ENCODE measurements at regions not wholly inside any gene's neighbourhood (a gene's known extent, or its start where the extent isn't known, plus 50 kb on each side); places are given as distances from the start of the nearest gene placed in this dataset.

- H3K36me3 ChIP-seq (ENCODE audit: control insufficient read depth in 2 of 2, insufficient read depth in 1 of 2, low read length in 2 of 2), result no peaks in the 10 kb centered on the region
- CTCF ChIA-PET, result no interaction called here
- POLR2A ChIA-PET, result no interaction called here
- H3K27ac ChIP-seq (ENCODE audit: extremely low read depth, low read depth, low read length), result no peak overlapping the region
- no peak overlapping the region for H3K4me3 ChIP-seq (ENCODE audit: low read depth, low read length)
- no peaks in the 10 kb centered on the region for H3K4me1 ChIP-seq (ENCODE audit: control insufficient read depth, insufficient read depth, low read length)
- no peaks in the 10 kb centered on the region for H3K9me3 ChIP-seq (ENCODE audit: control insufficient read depth, insufficient read depth, low read depth, low read length)
- TF ChIP-seq KLF9 (tag by site-specific recombination; IDR thresholded peaks at IDR 0.05; ENCODE audit: low read depth), result no peak
- no peak for TF ChIP-seq ZNF398 (tag by site-specific recombination; IDR thresholded peaks at IDR 0.05)
- TF ChIP-seq ZNF600 (tag by site-specific recombination; IDR thresholded peaks at IDR 0.05), result no peak
- TF ChIP-seq, protein P1, sequence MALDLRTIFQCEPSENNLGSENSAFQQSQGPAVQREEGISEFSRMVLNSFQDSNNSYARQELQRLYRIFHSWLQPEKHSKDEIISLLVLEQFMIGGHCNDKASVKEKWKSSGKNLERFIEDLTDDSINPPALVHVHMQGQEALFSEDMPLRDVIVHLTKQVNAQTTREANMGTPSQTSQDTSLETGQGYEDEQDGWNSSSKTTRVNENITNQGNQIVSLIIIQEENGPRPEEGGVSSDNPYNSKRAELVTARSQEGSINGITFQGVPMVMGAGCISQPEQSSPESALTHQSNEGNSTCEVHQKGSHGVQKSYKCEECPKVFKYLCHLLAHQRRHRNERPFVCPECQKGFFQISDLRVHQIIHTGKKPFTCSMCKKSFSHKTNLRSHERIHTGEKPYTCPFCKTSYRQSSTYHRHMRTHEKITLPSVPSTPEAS (tag by site-specific recombination; IDR thresholded peaks at IDR 0.05), result no peak
- no peak for TF ChIP-seq ZNF544 (tag by site-specific recombination; IDR thresholded peaks at IDR 0.05)
- TF ChIP-seq BCL11B (tag by site-specific recombination; IDR thresholded peaks at IDR 0.05; ENCODE audit: low read depth), result no peak
- TF ChIP-seq ZNF660 (tag by site-specific recombination; IDR thresholded peaks at IDR 0.05), result no peak
Observed at GRCh38 chr7:152949790-152950189, 190.2 kb downstream of the ACTR3B start.

- CTCF ChIA-PET, result interaction anchor here (0.6 kb wide), 1 partner anchor 21 kb away, joined by 4 read pairs; no protein-coding TSS in a partner anchor
- no peaks in the 10 kb centered on the region for H3K9me3 ChIP-seq (ENCODE audit: control insufficient read depth, insufficient read depth, low read depth, low read length)
- POLR2A ChIA-PET, result no interaction called here
- no peak overlapping the region for H3K4me3 ChIP-seq (ENCODE audit: low read depth, low read length)
- TF ChIP-seq, protein P2, sequence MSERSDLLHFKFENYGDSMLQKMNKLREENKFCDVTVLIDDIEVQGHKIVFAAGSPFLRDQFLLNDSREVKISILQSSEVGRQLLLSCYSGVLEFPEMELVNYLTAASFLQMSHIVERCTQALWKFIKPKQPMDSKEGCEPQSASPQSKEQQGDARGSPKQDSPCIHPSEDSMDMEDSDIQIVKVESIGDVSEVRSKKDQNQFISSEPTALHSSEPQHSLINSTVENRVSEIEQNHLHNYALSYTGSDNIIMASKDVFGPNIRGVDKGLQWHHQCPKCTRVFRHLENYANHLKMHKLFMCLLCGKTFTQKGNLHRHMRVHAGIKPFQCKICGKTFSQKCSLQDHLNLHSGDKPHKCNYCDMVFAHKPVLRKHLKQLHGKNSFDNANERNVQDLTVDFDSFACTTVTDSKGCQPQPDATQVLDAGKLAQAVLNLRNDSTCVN (tag by site-specific recombination; optimal IDR thresholded peaks at IDR 0.05), result no peak
- TF ChIP-seq, protein P1 (tag by site-specific recombination; IDR thresholded peaks at IDR 0.05), result no peak
- TF ChIP-seq ZBTB17 (tag by site-specific recombination; IDR thresholded peaks at IDR 0.05), result no peak
- no peak for TF ChIP-seq OVOL3 (tag by site-specific recombination; IDR thresholded peaks at IDR 0.05)
- TF ChIP-seq ZNF792 (tag by site-specific recombination; IDR thresholded peaks at IDR 0.05), result no peak
- H3K36me3 ChIP-seq (ENCODE audit: control insufficient read depth in 2 of 2, insufficient read depth in 1 of 2, low read length in 2 of 2), result no peaks in the 10 kb centered on the region
- no peak overlapping the region for H3K27ac ChIP-seq (ENCODE audit: extremely low read depth, low read depth, low read length)
- H3K4me1 ChIP-seq (ENCODE audit: control insufficient read depth, insufficient read depth, low read length), result no peaks in the 10 kb centered on the region
Observed at GRCh38 chr7:152956006-152956405, 196.5 kb downstream of the ACTR3B start.

DNA sequence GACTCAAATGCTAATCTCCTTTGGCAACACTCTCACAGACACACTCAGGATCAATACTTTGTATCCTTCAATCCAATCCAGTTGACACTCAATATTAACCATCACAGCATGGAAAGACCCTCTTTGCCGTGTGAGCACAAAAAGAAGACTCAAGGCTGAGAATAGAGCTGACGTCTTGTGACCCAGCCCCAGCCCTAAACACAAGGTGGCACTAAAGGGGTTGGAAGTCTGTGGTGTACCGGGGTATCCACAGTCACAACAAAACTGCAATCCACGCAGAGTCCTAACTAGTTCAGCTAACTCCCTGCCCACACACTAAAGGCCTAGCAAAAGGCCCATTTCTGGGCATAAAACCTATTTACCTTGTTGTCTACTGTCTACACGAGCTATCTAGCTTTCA lies 200.1 kb downstream of the ACTR3B start:
- Histone ChIP-seq H3K27ac (ENCODE audit: extremely low read depth, low read depth, low read length) (no peak overlapping the region), H3K4me3 (ENCODE audit: low read depth, low read length) (no peak overlapping the region), H3K36me3 (ENCODE audit: control insufficient read depth in 2 of 2, insufficient read depth in 1 of 2, low read length in 2 of 2) (no peaks in the 10 kb centered on the region), H3K4me1 (ENCODE audit: control insufficient read depth, insufficient read depth, low read length) (no peaks in the 10 kb centered on the region), H3K9me3 (ENCODE audit: control insufficient read depth, insufficient read depth, low read depth, low read length) (no peaks in the 10 kb centered on the region)
- CTCF ChIA-PET, result no interaction called here
- POLR2A ChIA-PET, result no interaction called here
- TF ChIP-seq KLF10 (tag by site-specific recombination; IDR thresholded peaks at IDR 0.05), result no peak
- TF ChIP-seq ZIC2 (tag by site-specific recombination; IDR thresholded peaks at IDR 0.05), result no peak
- no peak for TF ChIP-seq ZNF830 (tag by site-specific recombination; IDR thresholded peaks at IDR 0.05; ENCODE audit: low read depth)
- no peak for TF ChIP-seq ZNF133 (tag by site-specific recombination; IDR thresholded peaks at IDR 0.05)
- no peak for TF ChIP-seq KLF8 (tag by site-specific recombination; IDR thresholded peaks at IDR 0.05)
- no peak for TF ChIP-seq ZNF585B (tag by site-specific recombination; IDR thresholded peaks at IDR 0.05)
- TF ChIP-seq PRDM2 (tag by site-specific recombination; IDR thresholded peaks at IDR 0.05; ENCODE audit: borderline replicate concordance), result no peak
- TF ChIP-seq ZNF600 (tag by site-specific recombination; IDR thresholded peaks at IDR 0.05), result no peak
- TF ChIP-seq ZFP3 (tag by site-specific recombination; IDR thresholded peaks at IDR 0.05; ENCODE audit: low read depth), result no peak
- TF ChIP-seq ZNF23 (tag by site-specific recombination; IDR thresholded peaks at IDR 0.05; ENCODE audit: borderline replicate concordance), result no peak
- TF ChIP-seq ZNF707 (tag by site-specific recombination; IDR thresholded peaks at IDR 0.05), result no peak
